OCI-LY7 (cell line): ENCODE measurements at regions not wholly inside any gene's neighbourhood (a gene's known extent, or its start where the extent isn't known, plus 50 kb on each side); places are given as distances from the start of the nearest gene placed in this dataset.

Experiments used
- CTCF ChIP-seq: fragments of 200-600 bp; sonication (generic); conservative IDR thresholded peaks from 2 replicates; pipeline ENCODE4 v1.5.1; 2014; ENCODE audit warnings: mild to moderate bottlenecking, antibody characterized with exemption, low read length, moderate library complexity, mixed read lengths
- EZH2phosphoT487 ChIP-seq: fragments of 200-600 bp; sonication (generic); IDR thresholded peaks from 2 replicates; pipeline ENCODE4 v1.6.1; 2018; ENCODE audit warnings: low read depth, borderline replicate concordance, mild to moderate bottlenecking, mixed run types, antibody characterized with exemption, low read length, moderate library complexity, mixed read lengths

- TF ChIP-seq CTCF = no peak
- TF ChIP-seq EZH2phosphoT487 = no peak
Observed at GRCh38 chr5:58248221-58248620, 211.7 kb downstream of the PLK2 start.
